Activated effector memory CD4-positive, alpha-beta T cell treated with anti-CD3 and anti-CD28 coated beads, Interleukin-2, amount 50 U/mL, for 16 hours (primary cell): ENCODE measurements at regions not wholly inside any gene's neighbourhood (a gene's known extent, or its start where the extent isn't known, plus 50 kb on each side); places are given as distances from the start of the nearest gene placed in this dataset.
A peak's percentile ranks its signal among the peaks of the same experiment; 100 is the strongest.
"Not testable (repeated sequence)": the region's sequence is repeated elsewhere in the genome, so short reads cannot be mapped to it uniquely, and the experiment has no call there.

Experiments used
- DNase-seq: peaks from one replicate; pipeline ENCODE4 v3.0.0-alpha.2; 2020

DNA sequence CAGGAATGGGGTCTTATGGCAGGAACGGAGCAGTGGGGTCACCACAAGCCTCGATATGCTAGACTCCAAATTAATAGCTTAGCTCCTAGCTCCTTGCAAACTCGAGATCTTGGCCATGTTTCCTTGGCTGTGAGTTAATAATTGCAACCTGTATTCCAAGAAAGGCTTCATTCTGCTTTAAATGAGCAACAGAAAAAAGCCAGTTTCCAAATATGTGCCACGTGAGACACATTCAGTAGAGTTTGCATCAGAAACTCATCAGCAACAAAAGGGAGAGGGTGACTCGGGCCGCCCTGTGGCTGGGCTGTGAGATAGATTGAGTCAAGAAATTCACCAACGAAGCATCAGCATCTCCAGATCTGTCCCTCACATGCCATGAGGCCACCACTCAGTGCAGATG, 112.0 kb downstream of the NPTX2 start:
- DNase-seq: peak; percentile 14

DNA sequence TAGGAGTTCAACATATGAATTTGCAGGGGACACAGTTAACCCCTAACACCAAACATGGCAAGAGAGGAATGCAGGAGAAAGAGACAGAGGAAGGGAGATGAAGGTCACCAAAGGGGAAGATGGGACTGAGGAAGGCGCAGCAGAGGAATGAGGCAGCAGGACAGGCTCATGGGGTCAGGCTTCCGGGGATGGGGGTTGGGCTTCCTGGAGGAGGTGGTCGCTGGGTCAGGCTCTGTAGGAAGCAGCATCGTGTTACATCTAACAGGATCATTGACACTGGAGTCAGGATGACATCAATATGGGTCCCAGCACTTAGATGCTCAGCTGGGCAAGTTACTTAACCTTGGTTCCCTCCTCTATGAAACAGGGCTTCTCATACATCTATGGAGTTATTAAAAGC, 113.2 kb downstream of the NPTX2 start:
- DNase-seq: peak; percentile 52

DNA sequence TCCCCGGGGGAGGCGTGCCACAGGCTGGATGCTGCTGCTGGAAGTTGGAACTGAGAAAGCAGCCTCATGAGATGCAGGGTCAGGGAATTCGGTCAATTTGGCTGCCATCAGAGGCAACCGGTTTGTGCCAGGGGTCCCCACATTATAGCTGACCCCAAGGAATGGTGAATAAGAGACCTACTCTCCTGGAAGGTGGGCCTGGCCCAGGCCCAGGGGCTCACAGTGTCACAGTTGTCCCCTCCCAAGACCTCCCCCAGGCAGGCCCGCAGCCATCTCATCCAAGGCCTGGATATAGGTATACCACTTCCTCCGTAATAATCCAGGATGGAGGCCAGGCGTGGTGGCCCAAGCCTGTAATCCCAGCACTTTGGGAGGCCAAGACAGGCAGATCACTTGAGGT, 114.6 kb downstream of the NPTX2 start:
- DNase-seq: peak; percentile 54

DNA sequence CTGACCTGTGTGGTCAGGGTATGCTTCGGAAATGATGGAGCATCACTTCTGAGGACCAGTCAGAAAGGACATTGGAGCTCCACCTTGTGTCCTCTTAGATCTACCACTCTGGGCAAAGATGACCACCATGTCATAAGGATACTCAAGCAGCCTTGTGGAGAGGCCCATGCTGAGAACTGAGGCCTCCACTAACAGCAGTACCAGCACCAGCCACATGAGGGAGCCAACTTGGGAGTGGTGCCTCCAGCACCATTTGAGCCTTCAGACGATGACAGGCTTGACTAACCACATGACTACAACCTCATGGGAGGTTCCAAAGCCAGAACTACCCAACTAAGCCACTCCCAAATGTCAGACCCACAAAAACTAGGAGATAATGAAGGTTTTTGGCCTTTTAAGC, 116.0 kb downstream of the NPTX2 start:
- DNase-seq: peak; percentile 72

DNA sequence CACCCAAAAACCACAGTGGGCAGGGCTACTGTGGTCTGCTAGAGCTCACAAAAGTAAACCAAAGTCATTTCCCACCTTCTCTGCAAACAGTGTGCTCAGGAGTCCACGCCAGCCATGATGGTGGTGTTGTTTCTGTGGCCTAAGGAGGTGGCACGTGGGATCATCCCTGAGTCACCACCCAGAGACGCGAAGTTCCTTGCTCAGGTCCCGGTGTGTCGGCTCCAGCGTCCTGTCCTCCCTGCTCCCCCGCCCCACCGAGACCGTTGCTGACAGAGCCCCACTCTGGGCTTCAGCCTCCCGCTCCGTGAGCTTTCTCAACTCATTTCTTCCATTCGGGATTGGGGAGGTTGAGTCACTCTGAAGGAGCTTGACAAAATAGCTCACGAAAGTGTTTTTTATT, 118.7 kb downstream of the NPTX2 start:
- no peak for DNase-seq

DNA sequence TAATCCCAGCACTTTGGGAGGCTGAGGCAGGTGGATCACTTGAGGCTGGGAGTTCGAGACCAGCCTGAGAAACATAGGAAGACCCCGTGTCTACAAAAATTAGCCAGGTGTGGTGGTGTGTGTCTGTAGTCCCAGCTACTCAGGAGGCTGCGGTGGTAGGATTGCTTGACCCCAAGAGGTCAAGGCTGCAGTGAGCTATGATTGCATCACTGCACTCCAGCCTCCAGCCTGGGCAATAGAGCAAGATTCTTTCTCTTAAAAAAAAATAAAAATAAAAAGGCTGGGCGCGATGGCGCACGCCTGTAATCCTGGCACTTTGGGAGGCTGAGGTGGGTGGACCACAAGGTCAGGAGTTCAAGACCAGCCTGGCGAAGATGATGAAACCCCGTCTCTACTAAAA, 119.4 kb downstream of the NPTX2 start:
- DNase-seq: not testable (repeated sequence)

DNA sequence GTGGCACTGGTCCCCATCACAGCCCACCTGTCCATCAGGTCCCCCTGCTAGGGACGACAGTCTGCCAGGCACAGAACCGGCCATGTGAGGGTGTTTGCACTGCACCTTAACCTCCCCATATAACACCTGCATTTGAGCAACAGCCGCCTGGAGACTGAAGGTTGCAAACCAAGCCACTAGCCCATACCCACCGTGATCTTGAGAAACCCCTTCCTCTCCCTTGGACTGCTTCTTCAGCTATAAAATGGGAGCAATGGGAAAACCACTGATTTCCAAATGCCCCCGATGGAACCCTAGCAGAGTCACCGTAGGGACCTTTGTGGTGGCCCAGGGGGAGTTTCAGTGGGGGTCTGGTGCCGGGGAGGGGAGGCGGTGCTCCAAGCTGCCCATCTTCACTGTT, 120.1 kb downstream of the NPTX2 start:
- no peak for DNase-seq

DNA sequence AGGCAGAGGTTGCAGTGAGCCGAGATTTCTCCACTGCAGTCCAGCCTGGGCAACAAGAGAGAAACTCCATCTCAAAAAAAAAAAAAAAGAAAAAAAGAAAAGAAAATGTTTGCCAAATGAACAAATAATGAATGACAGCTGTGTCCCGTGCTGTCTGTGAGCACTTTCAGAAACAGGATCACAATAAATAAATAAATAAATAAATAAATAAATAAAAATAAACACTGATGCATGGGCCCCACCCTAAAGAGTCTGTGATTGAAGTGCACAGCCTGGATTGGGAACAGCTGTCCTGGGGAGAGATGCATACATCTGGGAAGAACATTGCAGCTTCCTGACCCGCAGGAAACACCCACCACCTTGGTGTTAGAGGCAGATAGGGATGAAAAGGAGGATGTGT, 123.6 kb downstream of the NPTX2 start:
- no peak for DNase-seq

DNA sequence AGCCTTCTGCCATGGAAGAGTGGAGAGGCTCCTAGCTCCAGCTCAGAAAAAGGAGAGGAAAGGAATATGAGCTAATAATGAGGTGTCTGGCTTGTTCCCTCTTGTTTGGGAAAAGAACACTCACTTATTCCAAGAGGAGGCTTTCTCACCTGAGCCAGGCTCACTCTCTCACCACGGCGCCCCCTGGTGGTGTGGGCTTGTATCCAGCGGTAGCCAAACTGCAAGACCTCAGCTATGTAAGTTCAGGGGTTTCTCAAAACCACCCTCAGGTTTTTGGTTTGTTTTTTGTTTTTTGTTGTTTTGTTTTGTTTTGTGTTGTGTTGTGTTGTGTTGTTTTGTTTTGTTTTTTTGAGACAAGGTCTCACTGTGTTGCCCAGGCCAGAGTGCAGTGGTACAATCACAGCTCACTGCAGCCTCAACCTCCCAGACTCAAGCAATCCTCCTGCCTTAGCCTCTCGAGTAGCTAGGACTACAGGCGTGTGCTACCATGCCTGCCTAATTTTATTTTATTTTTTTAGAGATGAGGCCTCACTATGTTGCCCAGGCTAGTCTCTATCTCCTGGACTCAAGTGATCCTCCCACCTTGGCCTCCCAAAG, 124.0 kb downstream of the TMEM130 start:
- DNase-seq: peak; percentile 90

DNA sequence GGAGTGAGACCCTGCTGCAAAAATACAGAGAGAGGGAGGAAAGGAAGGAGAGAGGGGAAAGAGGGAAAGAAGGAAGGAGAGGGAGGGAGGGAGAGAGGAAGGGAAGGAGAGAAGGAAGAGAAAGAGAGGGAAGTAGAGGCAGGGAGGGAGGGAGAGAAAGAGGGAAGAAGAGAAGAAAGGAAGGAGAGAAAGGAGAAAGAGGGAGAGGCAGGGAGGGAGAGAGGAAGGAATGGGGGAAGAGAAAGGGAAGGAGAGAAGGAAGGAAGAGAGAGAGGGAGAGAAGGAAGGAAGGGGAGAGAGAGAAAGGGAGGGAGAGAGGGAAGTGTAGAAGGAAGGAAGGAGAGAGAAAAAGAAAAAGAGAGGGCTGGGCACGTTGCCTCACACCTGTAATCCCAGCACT, 121.7 kb downstream of the TMEM130 start:
- no peak for DNase-seq

DNA sequence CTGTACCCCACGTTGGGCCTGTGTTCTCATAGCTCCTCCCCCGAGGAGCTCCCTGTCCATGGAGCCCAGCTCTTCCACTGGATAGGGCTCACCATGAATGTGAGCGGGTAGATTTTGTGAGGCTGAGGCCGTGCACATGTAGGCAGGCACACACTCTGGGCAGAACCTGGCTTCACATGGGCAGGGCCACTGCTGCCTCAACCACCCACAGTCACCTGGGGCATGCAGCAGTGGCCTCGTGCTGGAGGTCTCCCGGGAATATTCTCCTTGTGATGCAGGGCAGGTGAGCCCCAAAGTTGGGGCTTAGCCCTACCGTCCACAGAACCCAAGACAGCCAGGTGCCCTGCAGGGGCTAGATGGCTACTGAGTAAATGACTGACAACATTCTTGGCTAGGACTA, 116.6 kb downstream of the TMEM130 start:
- no peak for DNase-seq

DNA sequence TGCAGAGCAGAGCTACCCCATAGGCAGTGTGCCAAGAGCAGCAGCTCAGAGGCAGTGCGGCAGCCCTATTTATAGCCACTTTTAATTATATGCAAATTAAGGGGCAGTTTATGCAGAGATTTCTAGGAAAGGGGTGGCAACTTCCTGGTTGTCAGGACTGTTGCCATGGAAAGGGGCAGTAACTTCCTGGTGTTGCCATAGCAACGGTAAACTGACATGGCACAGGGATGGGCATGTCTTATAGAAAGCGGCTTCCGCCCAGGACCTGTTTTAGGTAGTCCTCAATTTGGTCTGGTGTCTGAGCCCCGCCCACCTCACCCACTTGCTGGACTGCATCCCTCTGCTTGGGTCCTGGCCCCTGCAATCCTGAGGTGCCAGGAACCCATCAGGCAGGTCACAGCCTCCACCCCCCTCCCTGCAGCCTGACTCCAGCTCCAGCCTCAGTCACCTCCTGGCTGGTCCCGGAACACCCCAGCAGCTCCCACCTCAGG, 115.8 kb downstream of the TMEM130 start:
- no peak for DNase-seq

DNA sequence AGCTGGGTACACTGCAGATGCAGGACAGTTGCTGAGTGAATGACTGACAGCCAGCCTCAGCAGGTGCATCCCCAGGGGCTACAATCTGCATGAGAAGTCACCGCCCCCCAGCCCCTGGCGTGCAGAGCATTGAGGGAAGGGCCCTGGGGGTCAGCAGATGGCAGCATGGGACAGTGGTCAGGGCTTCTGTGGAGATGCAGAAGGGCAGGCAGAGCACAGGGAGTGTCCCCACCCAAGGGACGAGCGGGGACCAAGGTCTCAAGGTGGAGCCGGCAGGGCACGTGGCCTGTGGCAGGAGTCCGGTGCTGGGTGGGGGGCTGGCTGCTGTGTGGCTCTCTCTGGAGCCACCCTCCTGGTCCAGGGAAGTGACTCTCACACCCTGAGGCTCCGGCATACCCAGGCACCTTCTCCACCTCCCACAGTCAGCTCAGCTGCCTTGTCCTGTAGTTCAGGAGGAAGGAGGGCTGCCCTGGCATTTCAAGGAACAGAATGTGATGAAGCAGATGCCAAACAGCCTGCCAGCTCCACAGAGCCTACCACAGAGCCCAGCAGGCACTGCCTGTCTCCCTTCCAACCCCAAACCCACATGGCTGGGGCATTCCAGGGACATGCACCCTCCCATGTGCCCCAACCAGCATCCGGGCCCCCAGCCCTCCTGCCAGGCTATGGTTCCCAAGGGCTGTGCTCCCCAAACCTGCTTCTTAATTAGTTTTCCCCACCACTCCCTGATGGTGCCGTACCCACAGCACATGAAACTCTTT, 114.5 kb downstream of the TMEM130 start:
- no peak for DNase-seq

DNA sequence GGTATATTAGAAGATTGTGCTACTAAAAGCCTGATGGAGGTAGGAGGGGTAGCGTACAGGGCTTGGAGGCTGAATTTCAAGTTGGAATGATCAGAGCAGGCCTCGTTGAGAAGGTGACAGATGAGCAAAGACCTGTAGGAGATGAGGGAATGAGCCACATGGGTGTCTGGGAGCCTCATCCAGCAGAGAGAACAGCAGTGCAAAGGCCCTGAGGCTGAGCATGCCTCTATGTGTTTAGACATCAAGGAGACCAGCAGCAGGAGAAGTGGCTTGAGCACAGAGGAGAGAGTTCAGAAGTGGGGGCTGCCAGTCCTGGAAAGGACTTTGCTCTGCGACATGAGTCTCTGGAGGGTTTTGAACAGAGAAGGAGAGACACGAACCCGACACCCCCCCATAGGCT, 111.7 kb downstream of the TMEM130 start:
- no peak for DNase-seq

DNA sequence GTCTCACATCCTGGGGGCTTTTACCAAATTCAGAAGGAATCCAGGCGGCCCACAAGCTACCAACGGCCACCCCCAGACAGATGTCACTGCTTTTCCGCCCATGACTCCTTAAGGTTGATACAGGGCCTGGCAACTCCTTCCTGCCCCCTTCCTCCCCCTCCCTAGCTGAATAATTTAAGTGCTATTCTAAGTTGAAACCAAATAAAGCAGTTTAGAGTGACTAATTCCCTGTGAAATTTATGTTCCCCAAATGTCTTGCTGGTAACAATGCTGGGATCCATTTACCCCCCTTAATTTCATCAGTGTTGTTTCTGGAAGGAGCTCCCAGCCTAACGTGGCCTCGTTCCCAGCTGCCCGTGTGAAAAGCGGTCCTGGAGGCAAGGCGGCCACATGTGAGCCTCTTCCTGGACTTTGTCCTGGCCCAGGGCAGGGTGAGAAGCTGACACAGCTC, 109.6 kb downstream of the TMEM130 start:
- no peak for DNase-seq

DNA sequence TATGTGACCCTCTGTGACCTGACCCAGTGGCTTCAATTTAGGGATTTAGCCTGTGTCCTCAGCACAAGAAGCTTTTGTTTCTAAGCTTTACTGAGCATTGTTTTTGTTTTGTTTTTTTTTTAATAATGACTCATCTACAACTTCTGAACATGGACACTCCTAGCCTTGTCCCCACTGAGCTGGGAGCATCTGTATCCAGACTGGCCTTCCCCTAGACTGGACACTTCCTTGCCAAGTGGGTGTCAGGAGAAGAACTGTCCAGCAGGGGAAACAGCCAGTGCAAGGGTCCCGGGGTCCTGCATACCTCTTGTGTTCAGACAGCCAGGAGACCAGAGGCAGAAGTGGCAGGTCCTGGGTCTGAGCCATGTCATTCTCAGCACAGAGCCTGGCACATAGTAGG, 108.6 kb downstream of the TMEM130 start:
- no peak for DNase-seq

DNA sequence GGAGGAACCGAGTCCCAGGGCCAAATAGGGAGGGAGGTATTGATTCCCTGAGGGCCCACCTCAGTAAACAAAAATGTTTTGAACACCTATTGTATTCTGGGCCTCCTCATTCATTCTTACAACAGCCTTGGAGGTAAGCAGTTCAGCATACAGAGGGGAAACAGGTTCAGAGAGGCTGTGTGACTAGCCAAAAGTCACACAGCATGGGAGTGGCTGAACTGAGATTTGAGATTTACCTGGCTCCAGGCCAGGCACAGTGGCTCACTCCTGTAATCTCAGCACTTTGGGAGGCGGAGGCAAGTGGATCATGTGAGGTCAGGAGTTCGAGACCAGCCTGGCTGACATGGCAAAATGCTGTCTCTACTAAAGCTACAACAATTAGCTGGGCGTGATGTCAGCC, 107.2 kb downstream of the TMEM130 start:
- no peak for DNase-seq

DNA sequence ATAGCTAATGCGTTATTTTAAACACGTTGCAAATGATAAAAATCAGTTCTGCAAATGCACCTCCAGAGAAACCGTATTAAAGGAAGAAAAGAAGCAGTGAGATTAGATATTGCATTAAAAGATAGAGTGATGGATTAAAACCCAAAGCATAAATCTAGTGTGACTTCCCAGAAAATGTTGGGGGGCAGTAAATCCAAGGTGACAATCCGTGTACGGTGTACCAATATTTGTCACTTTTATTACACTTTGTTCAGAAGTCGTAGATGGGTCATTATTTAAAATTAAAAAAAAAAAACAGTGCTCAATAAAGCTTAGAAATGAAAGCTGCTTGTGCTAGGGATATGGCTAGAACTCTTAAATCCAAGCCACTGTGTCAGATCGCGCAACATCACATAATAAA, 106.4 kb downstream of the TMEM130 start:
- DNase-seq: no peak

DNA sequence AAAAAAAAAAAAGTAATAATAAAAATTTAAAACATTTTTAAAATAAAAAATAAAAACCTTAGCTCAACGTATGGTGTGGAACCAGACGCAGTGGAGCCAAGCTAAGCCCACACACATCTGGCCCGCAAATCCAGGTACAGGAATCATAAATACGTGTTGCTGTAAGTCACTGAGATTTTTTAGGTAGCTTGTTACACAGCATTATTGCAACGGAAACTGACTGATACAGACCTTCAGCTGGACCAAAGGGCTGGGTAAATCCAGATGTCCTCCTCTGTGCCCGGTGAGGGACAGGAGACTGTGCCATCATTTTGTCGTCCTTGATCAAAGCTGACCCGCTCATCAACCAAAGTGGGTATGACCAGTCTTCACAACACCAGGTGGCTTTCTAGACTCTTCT, 104.9 kb downstream of the TMEM130 start:
- no peak for DNase-seq

DNA sequence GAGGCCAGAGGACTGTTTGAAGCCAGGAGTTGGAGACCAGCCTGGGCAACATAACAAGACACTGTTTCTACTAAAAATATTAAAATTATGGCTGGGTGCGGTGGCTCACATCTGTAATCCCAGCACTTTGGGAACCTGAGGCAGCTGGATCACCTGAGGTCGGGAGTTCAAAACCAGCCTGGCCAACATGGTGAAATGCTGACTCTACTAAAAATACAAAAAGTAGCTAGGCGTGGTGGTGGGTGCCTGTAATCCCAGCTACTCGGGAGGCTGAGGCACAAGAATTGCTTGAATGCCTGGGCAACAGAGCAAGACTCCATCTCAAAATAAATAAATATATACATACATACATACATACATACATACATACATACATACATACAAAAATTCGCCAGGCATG, 99.7 kb downstream of the TMEM130 start:
- DNase-seq: not testable (repeated sequence)

DNA sequence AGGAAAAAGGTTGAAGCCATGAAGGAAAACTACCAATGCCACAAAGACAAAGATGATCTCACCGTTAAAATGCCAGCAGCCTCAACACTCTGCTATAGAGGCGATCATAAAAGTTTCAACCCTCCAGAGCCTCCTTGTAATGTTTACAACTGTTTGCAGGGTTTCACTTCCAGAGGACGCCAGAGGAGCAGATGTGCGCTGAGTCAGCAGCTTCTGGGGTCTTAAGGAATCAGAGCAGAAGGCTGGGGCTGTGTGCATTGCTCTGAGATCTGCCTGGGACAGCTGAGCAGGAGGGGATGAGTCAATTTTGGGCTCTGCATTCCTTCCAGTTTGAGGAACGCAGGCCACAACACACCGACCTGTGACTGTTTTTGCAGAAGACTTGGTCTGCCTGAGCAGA, 98.3 kb downstream of the TMEM130 start:
- no peak for DNase-seq

DNA sequence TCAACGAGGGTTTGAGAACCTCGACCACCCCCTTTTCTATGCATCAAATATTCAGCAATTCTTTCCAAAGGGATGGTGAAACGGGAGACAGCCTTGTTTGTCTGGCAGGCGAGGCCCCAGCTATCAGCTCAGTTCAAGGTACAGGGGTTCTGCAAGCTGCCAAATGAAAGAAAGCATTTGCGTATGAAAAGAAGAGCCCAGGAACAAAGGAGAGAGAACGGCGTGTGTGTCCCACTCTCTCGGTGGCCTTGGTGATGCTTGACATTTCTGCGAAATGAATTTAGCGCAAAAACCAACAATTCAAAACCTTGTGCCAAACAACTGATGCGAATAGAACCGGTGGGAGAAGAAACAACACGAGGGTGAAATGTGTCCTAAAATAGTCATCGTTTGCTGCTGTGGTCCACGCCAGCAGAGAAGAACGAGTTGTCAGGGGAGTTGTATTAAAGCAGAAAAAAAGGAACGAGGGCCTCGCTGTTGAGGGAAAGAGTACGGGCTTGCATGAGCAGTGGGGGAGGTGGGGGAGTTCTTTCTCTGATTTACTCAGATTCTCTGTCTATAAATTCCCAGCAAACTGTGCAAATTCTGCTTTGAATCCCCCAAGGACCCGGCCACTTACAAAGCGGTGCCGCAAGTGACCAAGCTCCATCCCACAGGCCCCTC, 97.7 kb downstream of the TMEM130 start:
- DNase-seq: no peak

DNA sequence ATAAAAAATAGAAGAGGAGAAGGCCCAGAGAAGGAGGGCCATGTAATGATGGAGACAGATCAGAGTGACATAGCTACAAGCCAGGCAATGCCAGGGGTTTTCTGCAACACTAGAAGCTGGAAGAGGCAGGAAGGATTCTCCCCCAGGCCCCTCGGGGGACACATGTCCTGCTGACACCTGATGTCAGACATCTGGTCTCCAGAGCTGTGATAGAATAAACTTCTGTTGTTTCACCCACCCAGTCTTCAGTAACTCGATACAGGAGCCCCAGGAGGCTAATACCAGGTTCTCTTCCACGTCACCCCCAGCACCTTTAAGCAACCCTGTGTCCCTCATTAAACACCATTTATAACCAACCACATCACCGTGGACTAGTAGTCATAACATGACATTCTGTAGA, 94.9 kb downstream of the TMEM130 start:
- no peak for DNase-seq

DNA sequence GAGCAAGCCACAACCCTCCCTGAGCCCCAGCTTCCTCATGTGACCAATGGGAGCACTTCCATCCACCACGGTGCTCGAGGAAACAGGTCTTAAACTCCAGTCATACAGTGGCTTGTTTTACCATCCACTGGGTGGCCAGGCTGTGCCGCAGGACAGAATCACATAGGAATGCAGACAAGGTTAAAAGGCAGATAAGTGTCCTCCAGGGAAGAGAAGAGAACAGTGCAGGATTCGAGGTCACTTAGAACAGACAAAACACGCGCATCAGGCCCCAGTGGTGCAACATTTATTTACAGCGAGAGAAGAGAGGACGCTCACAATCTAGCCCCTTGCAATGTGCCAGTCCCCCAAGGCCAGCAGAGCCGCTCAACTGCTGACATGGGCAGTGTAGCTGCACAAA, 92.8 kb downstream of the TMEM130 start:
- no peak for DNase-seq
